HAP-1 (cell line): ENCODE measurements at regions not wholly inside any gene's neighbourhood (a gene's known extent, or its start where the extent isn't known, plus 50 kb on each side); places are given as distances from the start of the nearest gene placed in this dataset.
"Not testable (repeated sequence)": the region's sequence is repeated elsewhere in the genome, so short reads cannot be mapped to it uniquely, and the experiment has no call there.

Experiments
- DNase-seq, 2 experiments: peaks; one replicate each; pipeline ENCODE4 v3.0.0-alpha.2; 2016 to 2020; ENCODE audit warnings: low spot score in 2 of 2
- H3K27me3 ChIP-seq: fragments of 250-450 bp; sonication (Bioruptor Pico); 2 replicates; pipeline ENCODE4 v1.5.1; 2020; ENCODE audit warnings: low read depth, mild to moderate bottlenecking, moderate library complexity
- H3K36me3 ChIP-seq: fragments of 250-450 bp; sonication (Bioruptor Pico); replicated peaks from 2 replicates; pipeline ENCODE4 v1.5.1; 2020; ENCODE audit warnings: mild to moderate bottlenecking
- H3K4me1 ChIP-seq: fragments of 250-450 bp; sonication (Bioruptor Pico); 2 replicates; pipeline ENCODE4 v1.5.1; 2020; ENCODE audit warnings: mild to moderate bottlenecking
- H3K4me3 ChIP-seq: fragments of 250-450 bp; sonication (Bioruptor Pico); 2 replicates; pipeline ENCODE4 v1.5.1; 2020; ENCODE audit warnings: mild to moderate bottlenecking, moderate library complexity
- H3K9me3 ChIP-seq: fragments of 250-450 bp; sonication (Bioruptor Pico); 2 replicates; pipeline ENCODE4 v1.5.1; 2020; ENCODE audit warnings: mild to moderate bottlenecking, moderate library complexity
- in situ Hi-C: fragments of 300-500 bp; cut with MboI; formaldehyde crosslinking; loops from 3 replicates; pipeline ENCODE4 v1.14.3; 2020; ENCODE audit warnings: low sequenced_read_pairs, inconsistent platforms, mixed read lengths

DNA sequence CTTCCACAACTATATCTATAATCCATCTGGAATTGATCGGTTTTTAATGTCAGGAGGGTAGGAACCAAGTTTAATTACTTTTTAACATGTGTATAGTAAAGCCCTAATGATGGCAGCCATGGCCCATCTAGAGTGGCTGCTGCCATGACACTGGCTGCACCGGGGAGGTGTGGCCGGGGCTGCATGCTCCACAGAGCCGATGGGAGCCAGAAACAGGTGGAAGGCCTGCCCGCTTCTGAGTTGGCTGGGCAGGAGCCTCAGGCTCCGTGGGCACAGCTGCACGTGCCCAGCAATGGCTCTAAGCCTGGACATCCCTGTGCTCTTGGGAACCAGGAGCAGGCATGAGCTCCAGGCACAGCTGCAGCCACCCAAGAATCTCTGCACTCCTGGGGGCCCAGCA, 73.0 kb downstream of the GBP6 start:
- in situ Hi-C loops: no loop called here
- Histone ChIP-seq H3K36me3 (no peaks in the 10 kb centered on the region), H3K4me1 (no peaks in the 10 kb centered on the region), H3K27me3 (peaks cover 8% of the 10 kb centered on the region), H3K4me3 (no peak overlapping the region), H3K9me3 (no peaks in the 10 kb centered on the region)
- no peak for DNase-seq

DNA sequence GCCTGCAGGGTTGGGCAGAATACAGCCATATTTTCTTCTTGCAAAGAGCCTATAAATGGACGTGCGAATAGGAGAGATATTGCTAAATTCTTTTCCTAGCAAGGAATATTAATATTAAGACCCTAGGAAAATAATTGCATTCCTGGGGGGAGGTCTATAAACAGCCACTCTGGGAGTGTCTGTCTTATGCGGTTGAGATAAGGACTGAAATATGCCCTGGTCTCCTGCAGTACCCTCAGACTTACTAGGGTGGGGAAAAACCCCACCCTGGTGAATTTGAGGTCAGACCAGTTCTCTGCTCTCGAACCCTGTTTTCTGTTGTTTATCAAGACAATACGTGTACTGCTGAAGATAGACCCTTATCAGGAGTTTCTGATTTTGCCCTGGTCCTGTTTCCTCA, 74.4 kb downstream of the GBP6 start:
- H3K27me3 ChIP-seq, in situ Hi-C loops, H3K4me1 ChIP-seq, DNase-seq, H3K9me3 ChIP-seq, H3K4me3 ChIP-seq, H3K36me3 ChIP-seq: not testable (repeated sequence)

DNA sequence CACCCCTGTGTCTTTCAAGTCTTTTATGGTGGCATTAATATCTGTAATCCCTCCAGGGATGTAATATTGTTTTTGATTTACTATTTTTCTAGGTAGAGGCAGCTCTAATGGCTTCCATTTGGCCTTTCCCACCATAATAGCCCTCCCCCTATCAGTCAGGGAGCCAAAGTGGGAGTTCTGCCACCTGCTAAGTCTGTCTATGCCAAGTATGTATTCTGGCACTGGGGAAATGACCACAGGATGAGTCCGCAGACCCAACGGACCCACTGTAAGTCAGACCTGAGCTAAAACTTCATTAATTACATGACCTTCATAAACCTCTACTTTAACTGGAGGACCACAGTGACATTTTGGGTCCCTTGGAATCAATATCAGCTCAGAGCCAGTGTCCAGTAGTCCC, 77.1 kb downstream of the GBP6 start:
- in situ Hi-C loops: no loop called here
- no peaks in the 10 kb centered on the region for H3K9me3 ChIP-seq
- H3K4me3 ChIP-seq: no peak overlapping the region
- no peaks in the 10 kb centered on the region for H3K36me3 ChIP-seq
- H3K27me3 ChIP-seq: no peaks in the 10 kb centered on the region
- no peak for DNase-seq
- no peaks in the 10 kb centered on the region for H3K4me1 ChIP-seq

DNA sequence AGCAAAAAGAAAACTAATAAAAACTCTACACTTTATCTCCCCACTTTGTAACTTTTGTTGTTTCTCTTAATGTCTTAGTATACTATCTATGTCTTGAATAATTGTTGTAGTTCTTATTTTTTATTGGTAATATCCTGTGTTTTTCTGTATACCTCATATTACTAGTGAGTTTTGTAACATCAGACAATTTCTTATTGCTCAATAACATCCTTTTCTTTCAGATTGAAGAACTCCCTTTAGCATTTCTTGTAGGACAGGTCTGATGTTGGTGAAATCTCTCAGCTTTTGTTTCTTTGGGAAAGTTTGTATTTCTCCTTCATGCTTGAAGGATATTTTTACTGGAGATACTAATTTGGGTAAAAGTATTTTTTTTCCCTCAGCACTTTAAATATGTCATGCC, 79.8 kb upstream of the LRRC8B start:
- H3K4me1 ChIP-seq: no peaks in the 10 kb centered on the region
- in situ Hi-C loops: no loop called here
- H3K36me3 ChIP-seq: no peaks in the 10 kb centered on the region
- no peaks in the 10 kb centered on the region for H3K9me3 ChIP-seq
- no peak overlapping the region for H3K4me3 ChIP-seq
- DNase-seq: no peak
- H3K27me3 ChIP-seq: peaks cover 12% of the 10 kb centered on the region; the same call in 1 of the 2 replicates

DNA sequence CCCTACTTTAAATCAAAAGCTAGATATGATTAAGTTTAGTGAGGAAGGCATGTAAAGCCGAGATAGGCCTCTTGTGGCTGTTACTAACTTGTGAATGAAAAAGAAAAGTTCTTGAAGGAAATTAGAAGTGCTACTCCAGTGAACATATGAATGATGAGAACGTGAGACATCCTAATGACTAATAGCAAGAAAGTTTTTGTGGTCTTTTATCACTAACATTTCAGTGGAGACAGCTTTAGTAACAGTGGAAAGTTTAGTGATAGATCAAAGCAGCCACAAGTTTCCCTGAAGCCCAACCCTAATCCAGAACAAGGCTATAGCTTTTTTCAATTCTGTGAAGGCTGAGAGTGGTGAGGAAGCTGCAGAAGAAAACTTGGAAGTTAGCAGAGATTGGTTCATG, 73.6 kb upstream of the LRRC8B start:
- DNase-seq: no peak
- no peaks in the 10 kb centered on the region for H3K36me3 ChIP-seq
- H3K4me1 ChIP-seq: no peaks in the 10 kb centered on the region
- peaks cover 14% of the 10 kb centered on the region; the same call in 1 of the 2 replicates for H3K27me3 ChIP-seq
- H3K4me3 ChIP-seq: no peak overlapping the region
- H3K9me3 ChIP-seq: no peaks in the 10 kb centered on the region
- in situ Hi-C loops: no loop called here

DNA sequence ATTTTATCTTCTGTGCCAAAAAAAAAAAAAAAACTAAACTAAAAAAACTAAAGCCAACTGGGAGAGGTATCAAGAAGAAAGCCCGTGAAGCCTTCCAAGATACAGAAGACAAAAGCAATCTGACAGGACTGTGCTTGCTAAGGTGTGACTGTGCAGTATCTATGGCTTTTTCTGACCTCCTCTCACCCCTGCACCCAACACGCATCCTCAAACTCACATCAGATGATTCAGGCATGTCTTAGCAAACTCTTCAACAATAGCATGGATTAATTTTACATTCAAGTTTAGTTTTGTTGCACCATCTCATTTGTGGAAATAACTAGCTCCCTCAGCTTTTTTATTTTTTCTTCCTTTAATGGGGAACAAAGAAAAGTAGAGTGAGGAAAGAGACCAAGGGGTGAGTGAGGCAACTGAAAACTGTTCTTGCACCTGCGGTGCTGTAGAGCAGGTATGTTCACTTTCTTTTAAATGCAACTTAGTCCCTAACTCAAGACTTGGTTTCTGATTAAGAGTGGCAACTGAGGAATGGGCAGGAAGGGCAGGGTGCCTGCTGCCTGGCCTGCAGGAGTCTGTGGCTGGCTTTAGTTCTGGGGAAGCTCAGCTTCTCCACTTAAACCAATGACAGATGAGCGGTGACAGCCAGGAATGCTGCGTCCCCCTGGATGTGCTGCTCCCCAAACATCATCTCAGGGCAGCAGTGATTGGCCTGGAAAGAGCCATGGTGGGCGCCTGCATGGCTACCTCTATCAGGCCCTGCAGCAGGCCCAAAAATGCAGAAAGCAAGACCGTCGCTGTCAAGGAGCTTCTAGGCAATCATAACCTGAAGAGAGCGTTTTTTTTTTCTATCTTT, 71.3 kb upstream of the LRRC8B start:
- H3K4me3 ChIP-seq: no peak overlapping the region
- no peaks in the 10 kb centered on the region for H3K36me3 ChIP-seq
- in situ Hi-C loops: no loop called here
- no peaks in the 10 kb centered on the region for H3K9me3 ChIP-seq
- DNase-seq: no peak
- peaks cover 10% of the 10 kb centered on the region; the same call in 1 of the 2 replicates for H3K27me3 ChIP-seq
- no peaks in the 10 kb centered on the region for H3K4me1 ChIP-seq

DNA sequence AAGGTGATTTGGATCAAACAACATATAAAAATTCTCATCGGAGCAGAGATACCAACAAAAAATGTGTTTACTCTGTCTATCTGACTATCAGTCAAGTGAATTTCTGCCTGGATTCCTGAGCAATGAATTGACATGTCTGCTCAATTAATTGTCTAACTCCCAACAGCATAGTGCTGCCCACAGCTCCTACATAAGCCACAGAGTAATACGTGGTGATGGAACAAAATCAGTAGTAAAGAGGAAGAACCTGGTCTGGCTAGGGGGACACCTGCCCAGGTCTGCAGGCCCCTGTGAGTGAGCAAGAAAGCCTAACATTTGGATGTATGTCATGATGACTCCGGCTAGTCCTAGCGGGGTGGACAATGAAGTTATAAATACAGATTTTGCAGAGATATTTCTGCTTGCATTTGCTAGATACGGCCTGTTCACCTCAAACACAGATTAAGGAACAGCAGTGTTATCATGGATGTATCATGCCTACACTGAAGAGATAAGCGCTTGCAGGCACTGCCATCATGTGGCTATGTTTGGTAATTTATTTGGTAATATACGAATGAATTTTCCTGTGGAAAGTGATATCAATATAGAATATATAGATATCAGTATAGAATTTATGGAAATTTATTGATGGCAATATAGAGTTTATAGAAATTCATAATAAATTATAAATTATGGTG, 69.6 kb upstream of the LRRC8B start:
- peak; percentile 51 to 58 for DNase-seq
- Histone ChIP-seq H3K9me3 (no peaks in the 10 kb centered on the region), H3K36me3 (no peaks in the 10 kb centered on the region), H3K4me3 (no peak overlapping the region), H3K27me3 (0 out of 2 replicates have a peak, but pooled peaks cover under 1% of the 10 kb centered on the region), H3K4me1 (no peaks in the 10 kb centered on the region)
- in situ Hi-C loops: no loop called here

DNA sequence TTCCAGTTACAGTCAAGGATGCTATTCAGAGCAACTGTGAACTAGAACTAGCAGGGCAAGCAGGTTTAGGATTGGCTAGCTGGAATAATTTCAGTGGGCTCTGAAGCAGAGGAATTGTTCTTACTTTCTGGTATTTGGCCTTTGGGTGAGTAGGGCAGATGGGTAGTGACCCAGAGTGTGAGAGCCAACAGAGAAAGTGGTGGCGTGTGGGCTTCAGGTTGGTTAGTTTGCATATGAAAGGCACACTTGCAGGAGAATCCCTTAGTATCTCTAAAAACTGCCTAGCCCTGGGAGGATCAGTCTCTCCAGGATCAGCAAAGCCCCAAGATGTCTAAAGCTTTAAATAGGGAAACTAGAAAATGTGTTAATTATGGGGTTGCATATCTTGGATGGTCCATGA, 67.6 kb upstream of the LRRC8B start:
- no peak for DNase-seq
- Histone ChIP-seq H3K4me1 (no peaks in the 10 kb centered on the region), H3K9me3 (no peaks in the 10 kb centered on the region), H3K27me3 (no peaks in the 10 kb centered on the region), H3K36me3 (no peaks in the 10 kb centered on the region), H3K4me3 (no peak overlapping the region)
- in situ Hi-C loops: no loop called here

DNA sequence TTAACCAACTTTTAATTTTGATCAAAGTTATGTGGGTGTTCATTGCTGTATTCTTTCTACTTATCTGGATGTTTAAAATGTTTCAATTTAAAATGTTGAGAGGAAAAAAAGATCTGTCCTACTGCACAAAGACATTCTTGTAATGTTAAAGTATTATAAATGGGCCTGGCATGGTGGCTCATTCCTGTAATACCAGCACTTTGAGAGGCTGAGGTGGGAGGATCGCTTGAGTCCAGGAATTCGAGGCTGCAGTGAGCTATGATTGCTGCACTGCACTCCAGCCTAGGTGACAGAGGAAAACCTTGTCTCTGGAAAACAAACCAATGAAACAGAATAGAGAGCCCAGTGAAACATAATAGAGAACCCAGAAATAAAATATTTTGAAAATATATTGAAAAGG, 65.5 kb upstream of the LRRC8B start:
- Histone ChIP-seq H3K27me3 (no peaks in the 10 kb centered on the region), H3K9me3 (no peaks in the 10 kb centered on the region), H3K4me1 (no peaks in the 10 kb centered on the region), H3K4me3 (no peak overlapping the region), H3K36me3 (no peaks in the 10 kb centered on the region)
- in situ Hi-C loops: no loop called here
- DNase-seq: no peak

DNA sequence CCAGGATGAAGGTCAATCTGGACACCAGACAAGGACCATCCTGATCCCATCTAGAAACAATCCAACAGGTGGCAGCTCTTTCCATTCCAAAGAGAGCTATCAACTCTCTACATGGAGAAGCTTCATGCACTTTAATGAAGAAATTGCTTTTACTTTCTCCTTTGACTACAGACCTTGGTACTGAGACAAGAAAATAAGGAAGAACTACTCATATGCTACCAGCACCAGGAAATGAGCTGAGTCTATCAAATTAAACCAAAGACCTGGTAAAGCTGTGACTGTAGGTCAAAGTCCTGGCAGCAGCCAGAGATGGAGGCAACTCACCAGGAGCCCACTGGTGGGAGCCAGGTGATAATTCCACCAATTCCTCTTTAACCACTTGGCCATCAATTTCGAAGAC, 64.3 kb upstream of the LRRC8B start:
- in situ Hi-C loops: no loop called here
- no peak overlapping the region for H3K4me3 ChIP-seq
- no peak for DNase-seq

DNA sequence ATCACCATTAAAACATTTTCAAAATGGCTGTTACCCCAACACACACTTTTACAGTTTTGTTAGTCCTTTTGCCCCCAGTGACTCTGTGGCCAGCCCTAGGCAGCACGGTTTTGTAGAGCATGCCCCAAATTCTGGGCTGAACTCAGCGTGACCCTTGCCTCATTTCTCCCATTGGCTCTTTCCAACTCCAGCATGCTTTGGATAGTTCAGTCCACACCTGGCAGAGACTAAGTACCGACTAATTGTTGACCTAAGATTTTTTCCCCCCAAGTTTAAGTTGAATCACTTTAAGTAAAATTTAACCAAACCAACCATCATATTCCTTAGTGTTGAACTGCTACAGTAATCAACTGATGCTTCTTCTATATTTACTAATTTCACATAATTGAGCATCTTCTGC, 62.4 kb upstream of the LRRC8B start:
- no peaks in the 10 kb centered on the region for H3K4me1 ChIP-seq
- no peak for DNase-seq
- H3K4me3 ChIP-seq: no peak overlapping the region
- H3K27me3 ChIP-seq: no peaks in the 10 kb centered on the region
- in situ Hi-C loops: no loop called here
- H3K36me3 ChIP-seq: no peaks in the 10 kb centered on the region
- H3K9me3 ChIP-seq: no peaks in the 10 kb centered on the region

More for the DNA sequence above, 64.3 kb upstream of the LRRC8B start:
- no peaks in the 10 kb centered on the region for H3K4me1 ChIP-seq
- H3K9me3 ChIP-seq: no peaks in the 10 kb centered on the region
- no peaks in the 10 kb centered on the region for H3K36me3 ChIP-seq
- no peaks in the 10 kb centered on the region for H3K27me3 ChIP-seq

DNA sequence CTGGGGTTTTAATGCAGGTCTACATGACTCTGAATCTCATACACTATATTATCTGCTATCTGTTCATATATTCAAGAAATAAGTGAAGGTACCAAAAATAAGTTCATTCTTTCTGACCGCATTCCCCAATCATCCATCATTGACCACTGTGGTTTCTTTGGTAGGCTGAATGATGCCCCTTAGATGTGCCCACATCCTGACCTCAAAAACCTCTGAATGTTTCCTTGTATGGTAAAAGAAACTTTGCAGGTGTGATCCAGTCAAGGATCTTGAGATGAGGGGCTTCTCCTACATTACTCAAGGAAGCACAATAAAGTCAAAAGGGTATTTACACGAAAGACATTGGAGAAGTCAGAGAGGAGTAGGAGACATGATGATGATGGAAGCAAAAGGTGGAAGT, 60.6 kb upstream of the LRRC8B start:
- H3K9me3 ChIP-seq: no peaks in the 10 kb centered on the region
- H3K36me3 ChIP-seq: no peaks in the 10 kb centered on the region
- no peaks in the 10 kb centered on the region for H3K27me3 ChIP-seq
- no peak overlapping the region for H3K4me3 ChIP-seq
- no peaks in the 10 kb centered on the region for H3K4me1 ChIP-seq
- DNase-seq: no peak
- in situ Hi-C loops: no loop called here

DNA sequence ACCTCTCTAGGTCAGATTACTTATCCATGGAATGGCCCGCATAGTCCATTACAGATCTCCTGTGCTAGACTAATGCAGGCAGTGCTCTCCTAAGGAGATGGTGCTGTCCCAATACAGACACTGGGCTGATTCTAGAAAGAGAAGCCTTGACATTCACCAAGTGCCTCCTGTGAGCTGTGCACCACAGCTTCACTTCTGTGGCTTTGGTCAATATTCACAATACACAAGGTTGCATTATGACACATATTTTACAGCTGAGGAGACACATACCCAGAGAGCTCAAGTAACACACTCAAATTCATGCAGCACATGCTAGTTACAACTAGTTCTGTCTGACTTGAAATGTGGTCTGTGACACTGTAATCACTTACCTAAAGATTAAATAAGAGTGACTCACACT, 59.4 kb upstream of the LRRC8B start:
- Histone ChIP-seq H3K4me1 (no peaks in the 10 kb centered on the region), H3K27me3 (no peaks in the 10 kb centered on the region), H3K36me3 (no peaks in the 10 kb centered on the region), H3K9me3 (no peaks in the 10 kb centered on the region), H3K4me3 (no peak overlapping the region)
- in situ Hi-C loops: no loop called here
- DNase-seq: no peak

DNA sequence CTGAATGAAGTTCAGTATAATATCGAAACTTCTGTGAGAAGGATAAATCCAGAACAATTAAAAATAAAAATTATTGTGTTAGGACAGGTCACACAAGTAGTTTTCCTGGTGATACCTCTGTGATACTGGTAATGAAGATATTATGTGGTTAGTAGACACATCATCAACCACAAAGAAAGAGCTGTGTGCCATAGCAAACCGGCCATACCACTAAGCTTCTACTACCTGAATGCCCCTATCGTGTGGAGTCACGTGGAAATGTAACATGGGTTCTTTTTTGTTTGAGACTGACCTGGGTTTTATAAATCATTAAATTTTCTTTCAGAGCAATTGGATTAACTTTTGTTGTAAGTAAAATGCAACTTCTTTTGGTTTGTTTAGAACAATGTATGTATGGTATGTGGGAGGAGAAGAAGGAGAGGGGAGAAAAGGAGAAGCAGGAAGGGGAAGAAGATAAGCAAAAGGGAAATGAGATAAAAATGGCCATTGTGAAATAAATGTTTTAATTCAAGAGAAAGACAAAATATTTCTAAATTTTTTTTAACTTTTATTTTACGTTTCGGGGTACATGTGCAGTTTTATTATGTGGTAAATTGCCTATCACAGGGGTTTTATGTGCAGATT, 58.2 kb upstream of the LRRC8B start:
- in situ Hi-C loops: no loop called here
- Histone ChIP-seq H3K9me3 (no peaks in the 10 kb centered on the region), H3K27me3 (no peaks in the 10 kb centered on the region), H3K4me1 (no peaks in the 10 kb centered on the region), H3K4me3 (no peak overlapping the region), H3K36me3 (no peaks in the 10 kb centered on the region)
- no peak for DNase-seq
